H9 (cell line): ENCODE measurements at regions not wholly inside any gene's neighbourhood (a gene's known extent, or its start where the extent isn't known, plus 50 kb on each side); places are given as distances from the start of the nearest gene placed in this dataset.

Experiments
- DNase-seq: peaks from one replicate; pipeline ENCODE4 v3.0.0-alpha.2; 2017
- H2AFZ ChIP-seq: one replicate; pipeline ENCODE4 v1.6.1; 2013; ENCODE audit warnings: mild to moderate bottlenecking, low read length, control low read depth, moderate library complexity
- H2AK5ac ChIP-seq: 2 replicates; pipeline ENCODE4 v1.6.1; 2013; ENCODE audit warnings: low read length, control low read depth, mixed read lengths; ENCODE audit not compliant: insufficient read length
- H2BK120ac ChIP-seq: one replicate; pipeline ENCODE4 v1.6.1; 2013; ENCODE audit warnings: low read depth, mild to moderate bottlenecking, low read length, control low read depth, inconsistent platforms; ENCODE audit not compliant: poor library complexity, severe bottlenecking
- H2BK12ac ChIP-seq: 2 replicates; pipeline ENCODE4 v1.6.1; 2013; ENCODE audit warnings: low read length, control low read depth, mixed read lengths, low read depth; ENCODE audit not compliant: insufficient read length
- H2BK15ac ChIP-seq: 2 replicates; pipeline ENCODE4 v1.6.1; 2013; ENCODE audit warnings: low read depth, low read length, control low read depth
- H2BK20ac ChIP-seq: one replicate; pipeline ENCODE4 v1.6.1; 2013; ENCODE audit warnings: low read depth, mild to moderate bottlenecking, low read length, control low read depth, inconsistent platforms; ENCODE audit not compliant: poor library complexity, severe bottlenecking
- H2BK5ac ChIP-seq: 2 replicates; pipeline ENCODE4 v1.6.1; 2013; ENCODE audit warnings: low read length, control low read depth, mixed read lengths; ENCODE audit not compliant: insufficient read length
- H3K14ac ChIP-seq: 2 replicates; pipeline ENCODE4 v1.6.1; 2013; ENCODE audit warnings: low read length, control low read depth; ENCODE audit not compliant: insufficient read depth
- H3K18ac ChIP-seq: 2 replicates; pipeline ENCODE4 v1.6.1; 2013; ENCODE audit warnings: low read depth, mild to moderate bottlenecking, mixed read lengths, low read length, control low read depth; ENCODE audit not compliant: insufficient read length
- H3K23ac ChIP-seq: 2 replicates; pipeline ENCODE4 v1.6.1; 2013; ENCODE audit warnings: low read length, control low read depth, mixed read lengths, low read depth; ENCODE audit not compliant: insufficient read length
- H3K23me2 ChIP-seq: 2 replicates; pipeline ENCODE4 v1.6.1; 2013; ENCODE audit warnings: low read depth, mild to moderate bottlenecking, mixed read lengths, low read length, control low read depth; ENCODE audit not compliant: insufficient read length, poor library complexity, severe bottlenecking
- H3K27ac ChIP-seq: 2 replicates; pipeline ENCODE4 v1.5.1; 2013; ENCODE audit warnings: low read length, control low read depth, mixed read lengths, low read depth; ENCODE audit not compliant: insufficient read length
- H3K27me3 ChIP-seq: 2 replicates; pipeline ENCODE4 v1.6.1; 2013; ENCODE audit warnings: low read length, control low read depth, inconsistent platforms; ENCODE audit not compliant: insufficient read depth
- H3K4ac ChIP-seq: 2 replicates; pipeline ENCODE4 v1.6.1; 2013; ENCODE audit warnings: low read depth, mild to moderate bottlenecking, control low read depth, inconsistent platforms, low read length, moderate library complexity
- H3K4me1 ChIP-seq: 2 replicates; pipeline ENCODE4 v1.6.1; 2013; ENCODE audit warnings: low read length, control low read depth, inconsistent platforms; ENCODE audit not compliant: insufficient read depth
- H3K4me2 ChIP-seq: 2 replicates; pipeline ENCODE4 v1.6.1; 2013; ENCODE audit warnings: low read length, control low read depth, mixed read lengths; ENCODE audit not compliant: insufficient read length, insufficient read depth
- H3K56ac ChIP-seq: 2 replicates; pipeline ENCODE4 v1.6.1; 2013; ENCODE audit warnings: low read depth, mild to moderate bottlenecking, mixed read lengths, low read length, control low read depth; ENCODE audit not compliant: insufficient read length
- H3K79me1 ChIP-seq: 2 replicates; pipeline ENCODE4 v1.6.1; 2013; ENCODE audit warnings: low read depth, mild to moderate bottlenecking, moderate library complexity, low read length, control low read depth, inconsistent platforms; ENCODE audit not compliant: insufficient read depth, poor library complexity, severe bottlenecking
- H3K79me2 ChIP-seq: 2 replicates; pipeline ENCODE4 v1.6.1; 2013; ENCODE audit warnings: low read length, control low read depth, inconsistent platforms; ENCODE audit not compliant: insufficient read depth
- H3K9ac ChIP-seq: 2 replicates; pipeline ENCODE4 v1.6.1; 2013; ENCODE audit warnings: low read length, control low read depth, mixed read lengths; ENCODE audit not compliant: insufficient read length; ENCODE audit errors: extremely low read depth
- H3K9me3 ChIP-seq: one replicate; pipeline ENCODE4 v1.6.1; 2013; ENCODE audit warnings: low read depth, low read length, inconsistent platforms; ENCODE audit not compliant: control insufficient read depth
- H3T11ph ChIP-seq: one replicate; pipeline ENCODE4 v1.6.1; 2013; ENCODE audit warnings: mild to moderate bottlenecking, low read length, control low read depth, inconsistent platforms
- H4K20me1 ChIP-seq: one replicate; pipeline ENCODE4 v1.6.1; 2013; ENCODE audit not compliant: control insufficient read depth, insufficient read length, insufficient read depth
- H4K5ac ChIP-seq: 2 replicates; pipeline ENCODE4 v1.6.1; 2013; ENCODE audit warnings: low read depth, mild to moderate bottlenecking, mixed read lengths, low read length, control low read depth; ENCODE audit not compliant: insufficient read length
- H4K8ac ChIP-seq: replicated peaks from 2 replicates; pipeline ENCODE4 v1.6.1; 2013; ENCODE audit warnings: low read length, control low read depth, mixed read lengths, low read depth; ENCODE audit not compliant: insufficient read length
- H4K91ac ChIP-seq: 2 replicates; pipeline ENCODE4 v1.6.1; 2013; ENCODE audit warnings: low read depth, mild to moderate bottlenecking, moderate library complexity, mixed read lengths, low read length, control low read depth; ENCODE audit not compliant: insufficient read length
- H3K27ac Mint-ChIP-seq, 3 experiments: 2 replicates in 2 of 3; 3 replicates in 1 of 3; pipeline ENCODE4 v1.8.0; 2020 to 2021; ENCODE audit warnings: mixed read lengths in 3 of 3, mild to moderate bottlenecking in 1 of 3, moderate library complexity in 1 of 3
- H3K27me3 Mint-ChIP-seq: 2 replicates; pipeline ENCODE4 v1.8.0; 2021; ENCODE audit warnings: low read depth, mild to moderate bottlenecking, moderate library complexity, mixed read lengths
- H3K36me3 Mint-ChIP-seq, 3 experiments: 2 replicates in 2 of 3; 3 replicates in 1 of 3; pipeline ENCODE4 v1.8.0; 2020 to 2021; ENCODE audit warnings: low read depth in 3 of 3, mixed read lengths in 3 of 3; ENCODE audit not compliant: insufficient read depth in 1 of 3
- H3K4me1 Mint-ChIP-seq, 2 experiments: 2 replicates each; pipeline ENCODE4 v1.8.0; 2020; ENCODE audit warnings: mixed read lengths in 2 of 2
- H3K4me3 Mint-ChIP-seq, 2 experiments: 2 replicates in 1 of 2; 3 replicates in 1 of 2; pipeline ENCODE4 v1.8.0; 2020 to 2021; ENCODE audit warnings: mild to moderate bottlenecking in 2 of 2, mixed read lengths in 2 of 2, moderate library complexity in 1 of 2
- H3K9me3 Mint-ChIP-seq, 2 experiments: 2 replicates in 1 of 2; 3 replicates in 1 of 2; pipeline ENCODE4 v1.8.0; 2020; ENCODE audit warnings: mild to moderate bottlenecking in 2 of 2, mixed read lengths in 2 of 2, moderate library complexity in 1 of 2
- WGBS: extraction: QIAGEN DNeasy Blood & Tissue Kit; methylation state at CpG from one replicate; pipeline ENCODE4 v1.1.7; 2013; ENCODE audit warnings: missing lambda C conversion rate, low lambda C conversion rate, mixed read lengths; ENCODE audit not compliant: insufficient read length; ENCODE audit errors: extremely low coverage; 5-methylcytosine and 5-hydroxymethylcytosine counted together
- TF ChIP-seq, protein P1 (sequence below): fragments of 200-600 bp; sonication (generic); conservative IDR thresholded peaks from 3 replicates; pipeline ENCODE4 v1.8.0; 2021; ENCODE audit warnings: antibody characterized with exemption, mild to moderate bottlenecking

DNA sequence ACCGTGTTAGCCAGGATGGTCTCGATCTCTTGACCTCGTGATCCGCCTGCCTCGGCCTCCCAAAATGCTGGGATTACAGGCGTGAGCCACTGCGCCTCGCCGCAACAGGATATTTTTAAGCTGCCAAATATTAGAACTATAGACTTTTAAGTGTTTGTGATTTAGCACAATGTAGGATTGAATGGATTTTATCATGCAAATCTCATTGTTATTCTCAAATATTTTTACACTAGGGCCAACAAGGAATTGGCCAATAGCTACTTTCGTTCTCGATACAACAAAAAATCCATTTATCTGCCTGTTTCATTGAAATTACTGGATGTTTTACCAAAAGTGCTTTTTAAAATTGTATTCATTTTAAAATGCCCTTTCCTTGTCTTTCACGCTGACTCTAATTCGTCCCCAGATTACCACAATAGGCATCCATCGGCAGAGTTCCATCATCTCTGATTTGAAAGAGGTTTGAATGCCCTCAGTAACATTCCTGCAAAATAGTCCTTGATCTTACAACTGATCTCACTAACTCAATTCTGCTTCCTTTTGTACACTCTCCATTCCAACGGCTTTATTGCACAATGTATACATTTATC is 99.6 kb upstream of the ROBO2 start:
- no peak for DNase-seq
- Mint-ChIP-seq H3K9me3 (no peaks in the 10 kb centered on the region; a peak in 3 of 5 replicates), H3K4me3 (no peak overlapping the region), H3K36me3 (no peaks in the 10 kb centered on the region), H3K27ac (peak overlapping the region in 1 of 3 experiments; percentile 12; a peak in 1 of 7 replicates), H3K27me3 (no peaks in the 10 kb centered on the region), H3K4me1 (peaks cover 13 to 15% of the 10 kb centered on the region in 2 experiments)
- H3K79me1 ChIP-seq = no peaks in the 10 kb centered on the region
- no peak overlapping the region for H3K9ac ChIP-seq
- H4K8ac ChIP-seq = no peak overlapping the region
- H2AK5ac ChIP-seq = no peak overlapping the region
- no peak overlapping the region for H4K5ac ChIP-seq
- no peak overlapping the region for H2BK120ac ChIP-seq
- H3K56ac ChIP-seq = no peak overlapping the region
- no peak overlapping the region for H3K23ac ChIP-seq
- H3K4me2 ChIP-seq = no peak overlapping the region
- no peak overlapping the region for H2BK20ac ChIP-seq
- H3T11ph ChIP-seq = no peak overlapping the region
- no peak overlapping the region for H2AFZ ChIP-seq
- H2BK15ac ChIP-seq = no peak overlapping the region
- H4K20me1 ChIP-seq = no peaks in the 10 kb centered on the region
- H3K9me3 ChIP-seq = no peaks in the 10 kb centered on the region
- H4K91ac ChIP-seq = no peak overlapping the region
- no peak overlapping the region for H3K27ac ChIP-seq
- H3K14ac ChIP-seq = no peak overlapping the region
- no CpG with 5 or more reads among the region's 15 CpGs for WGBS
- no peaks in the 10 kb centered on the region for H3K27me3 ChIP-seq
- no peak overlapping the region for H2BK12ac ChIP-seq
- no peaks in the 10 kb centered on the region for H3K79me2 ChIP-seq
- H2BK5ac ChIP-seq = no peak overlapping the region
- TF ChIP-seq, protein P1, sequence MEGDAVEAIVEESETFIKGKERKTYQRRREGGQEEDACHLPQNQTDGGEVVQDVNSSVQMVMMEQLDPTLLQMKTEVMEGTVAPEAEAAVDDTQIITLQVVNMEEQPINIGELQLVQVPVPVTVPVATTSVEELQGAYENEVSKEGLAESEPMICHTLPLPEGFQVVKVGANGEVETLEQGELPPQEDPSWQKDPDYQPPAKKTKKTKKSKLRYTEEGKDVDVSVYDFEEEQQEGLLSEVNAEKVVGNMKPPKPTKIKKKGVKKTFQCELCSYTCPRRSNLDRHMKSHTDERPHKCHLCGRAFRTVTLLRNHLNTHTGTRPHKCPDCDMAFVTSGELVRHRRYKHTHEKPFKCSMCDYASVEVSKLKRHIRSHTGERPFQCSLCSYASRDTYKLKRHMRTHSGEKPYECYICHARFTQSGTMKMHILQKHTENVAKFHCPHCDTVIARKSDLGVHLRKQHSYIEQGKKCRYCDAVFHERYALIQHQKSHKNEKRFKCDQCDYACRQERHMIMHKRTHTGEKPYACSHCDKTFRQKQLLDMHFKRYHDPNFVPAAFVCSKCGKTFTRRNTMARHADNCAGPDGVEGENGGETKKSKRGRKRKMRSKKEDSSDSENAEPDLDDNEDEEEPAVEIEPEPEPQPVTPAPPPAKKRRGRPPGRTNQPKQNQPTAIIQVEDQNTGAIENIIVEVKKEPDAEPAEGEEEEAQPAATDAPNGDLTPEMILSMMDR = no peak
- H3K18ac ChIP-seq = no peak overlapping the region
- no peaks in the 10 kb centered on the region for H3K23me2 ChIP-seq
- no peak overlapping the region for H3K4ac ChIP-seq
- no peaks in the 10 kb centered on the region for H3K4me1 ChIP-seq
